ENCODE measurements at regions not wholly inside any gene's neighbourhood (a gene's known extent, or its start where the extent isn't known, plus 50 kb on each side); places are given as distances from the start of the nearest gene placed in this dataset.

- TF ChIP-seq ZBTB40 (IDR thresholded peaks at IDR 0.05) (no peak), ZBTB40 (CRISPR knock-in tag; IDR thresholded peaks at IDR 0.05) (no peak), MTA1 (IDR thresholded peaks at IDR 0.05; ENCODE audit: borderline replicate concordance) (no peak), ZFP36 (IDR thresholded peaks at IDR 0.05; ENCODE audit: low read depth, low read length, partially characterized antibody) (no peak)
Observed at GRCh38 chrX:124534536-124534935, 188.2 kb downstream of the SH2D1A start.

Data from K562 (cell line).